NCI-H2029 treated with DMSO at 0.1 percent for 48 hours (cell line): ENCODE measurements at regions not wholly inside any gene's neighbourhood (a gene's known extent, or its start where the extent isn't known, plus 50 kb on each side); places are given as distances from the start of the nearest gene placed in this dataset.

Experiments used
- DNase-seq: peaks from one replicate; lab custom pipeline; 2025; lab: John Stamatoyannopoulos, UW

DNA sequence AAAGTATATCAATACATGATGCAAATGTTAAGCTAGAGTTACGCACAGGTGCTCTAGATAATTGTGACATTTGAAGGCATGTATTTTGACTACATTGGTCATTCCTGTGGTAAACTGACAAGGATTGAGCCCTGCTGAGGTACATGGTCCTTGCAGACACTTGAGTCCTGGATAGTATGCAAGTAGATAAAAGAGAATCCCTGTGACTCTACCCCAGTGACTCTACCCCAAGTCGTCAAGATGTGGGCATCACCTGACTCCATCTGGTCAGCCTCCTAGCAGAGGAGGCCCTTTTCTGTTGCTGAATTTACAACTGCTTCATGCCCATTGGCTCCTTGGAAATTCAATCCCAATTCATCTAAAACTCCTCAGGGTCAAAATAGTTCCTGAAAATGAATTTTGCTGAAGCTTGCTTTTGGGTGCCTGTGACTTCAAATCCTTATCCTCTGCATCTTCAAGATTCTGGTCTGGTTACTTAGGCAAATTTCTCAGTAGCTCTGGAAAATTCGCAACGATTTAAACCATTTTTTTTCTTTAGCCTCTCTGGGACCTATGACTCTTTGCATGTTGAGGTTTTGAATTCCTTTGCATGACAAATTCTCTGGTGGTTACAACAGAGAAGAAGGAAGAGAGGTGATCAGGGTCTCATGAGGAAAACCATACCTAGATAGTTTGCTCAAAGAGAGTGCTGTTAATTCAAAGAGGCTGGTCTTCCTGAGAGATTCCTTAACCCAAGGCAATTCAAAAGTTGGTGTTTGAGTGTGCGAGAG lies 422.1 kb downstream of the FGF9 start:
- no peak for DNase-seq

DNA sequence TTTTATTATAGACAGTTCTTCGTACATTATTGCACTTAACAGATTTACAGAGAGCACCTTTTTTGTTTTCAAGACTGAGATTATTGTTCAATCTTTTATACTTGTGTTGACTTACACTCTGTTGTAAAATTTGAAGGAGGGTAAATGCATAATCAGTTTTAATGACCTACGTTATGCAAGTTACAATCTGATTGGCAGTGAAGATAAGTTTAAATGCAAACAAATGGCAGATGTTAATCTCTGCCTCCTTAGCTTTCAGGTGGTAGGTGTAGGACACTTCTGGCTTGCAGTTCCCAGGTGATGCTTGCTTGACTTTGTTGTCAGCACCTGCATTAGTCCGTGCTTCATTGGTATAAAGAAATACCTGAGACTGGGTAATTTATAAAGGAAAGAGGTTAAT lies 424.9 kb downstream of the FGF9 start:
- no peak for DNase-seq

DNA sequence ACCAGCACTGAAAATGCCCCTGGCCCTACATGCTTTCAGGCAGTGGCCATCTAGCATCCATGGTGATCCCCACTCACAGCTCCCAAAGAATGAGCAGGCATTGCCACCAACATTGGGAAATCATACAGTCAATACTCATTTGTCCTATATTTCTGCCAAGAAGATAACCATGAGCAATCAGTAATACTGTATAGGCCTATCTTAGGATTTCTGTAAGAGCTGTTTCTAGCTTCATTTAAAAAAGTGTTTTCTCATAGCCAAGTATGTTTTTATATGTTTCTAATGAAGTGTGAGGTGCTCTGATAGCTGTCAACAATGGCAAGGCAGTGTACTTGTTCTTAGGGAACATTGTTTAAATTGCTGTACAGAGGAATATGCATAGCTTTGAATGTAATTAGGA lies 428.7 kb downstream of the FGF9 start:
- DNase-seq = no peak

DNA sequence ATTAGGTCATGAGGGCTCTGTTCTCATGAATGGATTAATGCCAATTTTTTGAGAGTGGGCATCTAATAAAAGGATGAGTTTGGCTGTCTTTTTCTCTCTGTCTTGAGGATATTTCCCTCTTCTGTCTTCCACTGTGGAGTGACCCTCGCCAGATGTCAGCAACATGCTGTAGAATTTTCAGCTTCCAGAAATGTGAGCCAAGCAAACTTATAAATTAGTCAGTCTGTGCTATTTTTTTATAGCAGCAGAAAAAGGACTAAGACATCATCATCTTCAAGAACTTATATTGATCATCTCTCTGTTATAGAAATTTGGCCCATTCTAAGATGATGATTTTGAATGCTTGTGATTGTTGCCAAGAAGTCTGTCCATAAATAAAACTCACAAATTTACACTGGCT lies 431.4 kb downstream of the FGF9 start:
- DNase-seq = no peak

DNA sequence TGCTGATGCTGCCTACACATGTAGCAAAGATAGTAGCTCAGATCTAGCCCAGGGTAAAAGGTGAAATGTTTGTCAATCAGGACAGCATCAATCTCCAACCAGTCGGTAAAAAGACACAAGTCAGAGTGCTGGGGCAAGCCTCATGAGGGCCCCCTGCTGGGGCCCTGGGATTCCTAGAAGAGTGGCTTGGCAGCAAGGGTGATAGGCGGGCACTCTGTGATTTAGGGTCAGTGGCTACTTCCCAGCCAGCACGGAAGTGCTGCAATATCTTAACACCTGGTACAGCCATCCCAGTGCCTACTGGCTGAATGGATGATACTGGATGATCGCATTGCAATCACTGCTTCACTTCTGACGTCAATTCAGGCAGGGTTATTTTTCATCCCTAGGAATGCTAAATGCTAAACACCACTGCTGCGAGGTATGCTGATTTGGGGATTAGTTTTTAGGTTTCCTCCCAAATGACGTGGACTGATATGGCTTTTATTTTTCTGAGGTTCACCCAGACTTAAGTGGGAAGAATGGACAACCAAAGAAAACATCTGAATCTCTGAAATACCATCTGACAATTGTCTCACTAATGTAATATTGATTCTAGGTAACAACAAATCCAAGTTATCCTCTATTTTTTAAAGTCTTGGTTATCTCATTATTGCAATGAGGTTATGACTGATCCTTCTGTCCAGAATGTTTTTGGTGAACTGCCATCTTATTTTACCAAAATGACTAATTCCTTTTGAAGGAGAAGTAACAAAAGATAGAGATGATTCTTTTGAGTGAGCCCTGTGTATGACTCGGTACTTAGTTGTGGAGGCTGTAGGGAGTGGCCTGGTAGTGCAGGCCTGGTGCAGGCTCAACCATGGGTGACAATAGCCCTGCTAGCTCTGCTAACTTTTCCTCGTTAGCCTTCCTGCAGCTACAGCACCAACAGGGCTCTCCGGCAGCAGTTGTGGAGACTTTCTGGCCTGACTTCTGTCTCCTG lies 432.5 kb downstream of the FGF9 start:
- no peak for DNase-seq

DNA sequence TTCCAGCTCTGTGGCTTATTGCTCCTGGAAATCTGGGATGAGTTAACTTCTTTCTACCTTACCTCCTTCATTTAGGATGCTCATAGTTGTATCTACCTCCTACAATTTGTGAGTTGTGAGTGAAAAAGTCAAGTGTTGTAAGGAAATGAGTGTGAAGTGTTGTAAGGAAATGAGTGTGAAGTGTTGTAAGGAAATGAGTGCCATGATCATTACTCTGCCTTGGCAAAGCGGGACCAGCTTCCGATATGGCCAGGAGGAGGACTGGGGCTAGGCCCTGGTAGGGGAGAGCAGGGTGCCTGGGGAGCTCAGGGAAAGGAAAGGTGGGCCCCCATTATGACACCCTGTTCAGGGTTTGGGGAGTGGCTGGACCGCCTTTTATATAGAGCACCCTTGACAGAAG lies 435.2 kb downstream of the FGF9 start:
- no peak for DNase-seq

DNA sequence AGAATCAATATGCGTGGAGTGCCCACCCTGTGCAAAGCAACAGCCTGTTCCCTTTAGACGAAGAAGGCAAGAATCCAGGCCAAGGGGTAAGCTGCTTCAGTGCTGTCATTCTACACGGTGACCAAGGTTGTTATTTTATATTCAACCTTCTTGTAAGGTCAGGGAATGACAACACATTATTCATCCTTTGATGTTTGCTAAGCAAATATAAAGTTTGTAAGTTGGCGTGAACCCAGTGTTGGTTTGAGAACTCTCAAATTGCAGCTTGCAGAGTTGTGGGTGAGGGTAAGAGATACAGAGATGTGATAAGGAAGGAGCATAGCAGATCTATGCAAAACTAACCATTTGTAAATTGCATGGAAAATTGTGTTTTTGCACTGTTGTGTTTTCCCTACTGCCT lies 436.7 kb downstream of the FGF9 start:
- no peak for DNase-seq

DNA sequence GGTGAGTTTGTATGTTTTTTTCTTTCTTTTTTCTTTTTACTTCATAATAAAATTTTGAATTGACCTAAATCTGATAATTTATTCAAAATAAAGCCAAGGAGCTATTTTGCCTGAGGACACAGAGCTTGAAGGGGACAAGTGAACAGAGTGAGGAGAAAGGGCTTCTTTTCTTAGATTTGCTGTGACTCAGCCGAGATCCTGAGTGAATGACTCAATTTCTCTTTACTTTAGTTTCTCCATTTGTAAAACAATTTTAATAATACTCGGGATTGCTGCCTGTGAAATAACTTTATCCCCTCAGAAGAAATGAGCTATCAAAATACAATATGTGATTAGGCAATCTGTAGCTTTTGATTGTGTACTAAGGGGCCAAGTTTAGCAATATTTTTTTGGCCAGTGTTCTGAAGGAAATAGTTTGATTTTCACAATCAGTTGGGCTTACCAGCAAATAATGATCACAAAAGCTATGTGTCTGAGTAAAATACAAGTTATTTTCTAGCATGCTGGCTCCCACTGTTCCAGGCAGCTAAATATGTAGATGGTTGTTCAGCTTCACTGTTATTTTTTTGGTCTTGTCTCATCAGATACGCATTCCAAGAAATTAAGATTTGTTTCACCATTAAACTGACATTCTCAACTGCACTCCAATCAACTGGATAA lies 437.5 kb downstream of the FGF9 start:
- DNase-seq = no peak

DNA sequence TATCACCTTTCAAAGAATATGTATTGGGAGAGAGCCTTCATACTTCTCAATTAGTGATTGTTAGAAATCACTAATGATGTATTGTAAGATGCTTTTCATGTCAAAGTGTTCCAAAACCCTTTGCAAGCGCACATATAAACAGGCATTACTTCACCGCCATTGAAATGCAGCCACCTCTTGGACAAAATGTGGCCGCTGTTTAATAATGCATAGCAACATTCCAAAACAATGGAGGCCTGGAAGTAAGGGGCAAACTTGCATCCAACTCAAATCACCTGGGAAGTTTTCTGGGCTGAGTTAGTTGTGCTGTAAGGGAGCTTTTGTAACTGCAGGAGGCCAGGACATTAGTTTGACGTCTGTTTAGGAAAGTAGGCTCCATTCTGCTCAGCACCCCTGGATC lies 438.1 kb downstream of the FGF9 start:
- no peak for DNase-seq

DNA sequence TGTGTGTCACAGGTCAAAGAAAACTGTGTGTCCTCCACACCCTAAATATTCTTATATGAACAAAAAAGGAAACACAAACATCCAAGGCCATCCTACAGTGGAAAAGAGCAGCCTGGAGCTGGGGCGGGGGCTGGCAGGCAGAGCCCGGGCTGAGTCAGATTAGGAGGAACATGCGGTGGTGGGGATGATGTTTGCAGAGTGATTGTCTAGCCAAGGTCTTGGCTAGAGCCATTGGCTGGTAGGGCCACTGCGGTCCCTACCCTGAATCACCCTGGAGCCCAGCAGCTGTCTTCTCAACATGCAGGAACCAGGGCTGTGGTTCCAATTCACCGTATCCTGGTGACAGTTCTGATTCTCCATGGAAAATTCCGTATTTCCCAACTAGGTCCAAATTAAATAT lies 439.5 kb downstream of the FGF9 start:
- DNase-seq = no peak

DNA sequence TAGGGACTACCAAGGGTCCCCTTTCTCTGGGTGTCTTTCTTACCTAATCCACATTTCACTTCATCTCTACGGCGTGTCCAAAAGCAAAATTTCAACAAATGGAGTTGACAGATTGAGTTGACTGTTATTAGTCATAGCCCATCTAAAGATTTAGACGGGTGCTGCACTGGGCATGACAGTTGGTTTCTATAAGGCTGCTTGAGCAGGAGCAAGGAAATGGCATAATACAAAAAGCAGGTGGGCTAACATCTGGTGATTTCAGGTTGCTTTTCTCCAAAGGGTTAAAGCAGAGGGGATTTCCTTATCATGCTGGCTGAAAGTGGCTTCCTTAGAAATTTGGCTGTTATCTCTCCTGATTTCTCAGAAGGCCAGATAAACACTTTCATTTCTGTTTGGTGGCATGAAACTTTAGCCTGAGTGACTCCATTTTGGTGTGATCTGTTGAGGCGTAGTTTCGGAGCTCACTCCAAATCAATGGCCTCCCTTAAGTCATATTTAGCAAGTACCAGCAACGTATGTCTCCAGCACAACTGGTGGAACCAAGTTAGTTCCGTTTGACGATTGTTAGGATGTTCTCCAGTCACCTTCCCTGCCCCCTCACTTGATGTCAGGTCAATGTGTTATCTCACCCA lies 440.4 kb downstream of the FGF9 start:
- no peak for DNase-seq

DNA sequence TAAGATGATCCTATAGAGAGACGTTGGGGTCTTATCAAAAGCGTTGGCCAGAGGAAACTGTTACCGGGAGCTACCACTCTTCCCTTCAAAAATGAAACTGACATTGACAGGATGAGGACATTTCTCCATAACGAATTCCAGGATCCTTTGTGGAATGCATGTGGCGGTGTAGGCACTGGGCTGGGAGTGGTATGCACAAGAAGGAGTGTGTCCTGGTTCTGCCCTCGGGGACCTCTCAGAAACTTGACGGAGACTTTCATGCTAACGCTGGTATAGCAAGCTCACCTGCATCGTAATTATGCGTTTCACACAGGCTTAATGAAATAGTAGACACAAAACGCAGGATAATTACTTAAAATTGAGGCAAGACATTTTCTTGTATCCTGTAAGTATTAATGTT lies 441.1 kb downstream of the FGF9 start:
- no peak for DNase-seq

DNA sequence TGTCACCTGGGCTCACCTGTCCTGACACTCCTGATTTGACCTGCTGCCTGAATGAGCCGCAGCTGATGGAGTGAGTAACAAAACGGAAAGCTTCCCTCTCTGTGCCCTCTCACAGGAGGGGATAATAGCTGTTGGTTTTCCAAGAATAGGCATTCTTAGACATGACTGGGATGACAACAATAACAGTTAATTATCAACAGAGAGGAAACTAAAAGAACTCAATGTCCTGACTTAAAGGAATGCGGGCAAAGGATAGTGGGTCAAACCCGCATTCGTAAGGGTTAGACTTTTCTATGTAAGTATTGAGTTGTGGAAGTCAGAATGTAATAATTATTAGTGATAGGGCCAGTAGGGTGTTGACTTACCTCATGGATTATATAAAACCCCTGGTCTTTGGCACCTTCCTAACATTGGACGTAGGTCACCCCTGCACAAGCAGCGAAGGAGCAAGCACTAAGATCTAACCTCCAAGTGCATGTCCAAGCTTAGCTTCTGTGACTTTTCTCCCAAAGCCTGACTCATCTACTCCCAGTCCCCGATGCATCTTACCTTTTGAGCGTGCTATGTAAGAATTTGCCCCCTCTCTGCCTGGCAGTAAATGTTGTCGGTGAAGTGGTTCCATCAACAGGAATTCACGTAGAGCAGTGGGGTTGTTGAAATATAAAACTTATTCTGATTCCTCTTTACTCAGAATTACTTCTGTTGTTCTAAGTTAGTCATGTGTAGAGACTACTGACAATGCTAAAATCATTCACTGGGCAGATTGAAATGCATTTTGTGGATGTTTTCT lies 442.3 kb downstream of the FGF9 start:
- DNase-seq = no peak

DNA sequence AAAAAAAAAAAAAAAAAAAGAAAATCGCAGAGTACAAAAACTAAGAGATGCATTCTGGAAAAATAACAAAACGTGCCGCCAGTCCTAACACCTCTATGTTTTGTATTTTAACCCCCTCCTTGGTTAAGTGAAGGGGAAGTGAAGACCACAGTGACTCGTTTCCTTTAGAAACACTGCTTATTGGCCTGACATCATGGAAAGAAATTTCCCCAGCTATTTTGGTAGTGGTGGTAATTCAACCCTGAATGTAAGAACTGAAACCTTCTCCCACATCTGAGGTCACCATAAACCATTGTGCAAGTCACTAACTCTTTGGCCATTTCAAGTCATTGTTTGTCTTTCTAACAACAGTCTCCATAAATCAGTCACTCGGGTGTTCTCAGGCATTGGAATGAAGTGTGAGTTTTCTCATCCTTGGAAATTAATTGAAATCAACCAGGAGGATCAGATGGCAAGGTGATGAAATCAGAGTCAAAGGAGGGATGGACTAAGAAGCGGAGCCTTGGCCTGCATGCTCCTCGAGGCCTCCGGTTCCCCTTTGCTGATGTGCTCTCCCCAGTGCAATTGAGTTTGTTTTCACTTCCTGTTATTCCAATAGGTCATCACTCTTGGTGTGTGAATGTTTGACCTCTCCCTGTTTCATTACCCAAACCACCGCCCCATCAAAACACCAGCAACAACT lies 443.9 kb downstream of the FGF9 start:
- no peak for DNase-seq

DNA sequence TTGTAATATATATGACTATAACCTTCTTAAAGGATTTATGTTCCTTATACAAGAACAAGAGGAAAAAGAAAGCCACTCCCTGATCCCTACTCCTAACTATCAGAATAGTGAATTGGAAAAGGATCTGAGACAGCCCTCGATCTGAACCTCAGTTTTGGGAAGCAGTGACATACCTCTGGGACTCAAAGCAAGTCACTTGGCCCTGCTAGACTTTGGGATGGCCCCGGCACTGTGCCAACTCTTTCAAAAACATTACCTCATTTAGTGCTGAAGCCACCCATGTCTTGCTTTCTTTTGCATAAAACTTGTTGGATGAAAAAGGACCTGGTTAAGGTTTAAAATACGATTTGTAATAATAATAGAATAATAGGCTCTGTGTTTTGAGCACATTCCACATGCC lies 447.3 kb downstream of the FGF9 start:
- no peak for DNase-seq

DNA sequence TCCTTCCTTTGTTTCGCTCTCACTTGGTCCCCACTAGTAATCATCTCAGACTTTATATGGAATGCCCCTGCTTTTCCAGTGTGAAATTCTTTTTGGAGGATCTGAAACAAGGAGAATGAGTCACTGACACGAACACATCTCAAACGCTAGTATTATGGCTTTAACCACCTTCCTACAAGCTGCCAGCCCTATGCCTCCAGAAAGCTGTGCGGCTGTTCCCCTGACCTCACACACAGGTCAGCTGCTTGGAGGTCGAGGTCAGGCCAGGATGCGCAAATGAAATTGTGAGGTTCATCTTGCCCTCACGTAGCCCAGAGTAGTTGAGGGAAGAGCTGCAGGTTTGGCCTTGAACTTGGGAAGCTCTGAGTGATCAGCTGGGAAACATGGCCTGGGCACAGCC lies 449.8 kb downstream of the FGF9 start:
- DNase-seq = no peak

DNA sequence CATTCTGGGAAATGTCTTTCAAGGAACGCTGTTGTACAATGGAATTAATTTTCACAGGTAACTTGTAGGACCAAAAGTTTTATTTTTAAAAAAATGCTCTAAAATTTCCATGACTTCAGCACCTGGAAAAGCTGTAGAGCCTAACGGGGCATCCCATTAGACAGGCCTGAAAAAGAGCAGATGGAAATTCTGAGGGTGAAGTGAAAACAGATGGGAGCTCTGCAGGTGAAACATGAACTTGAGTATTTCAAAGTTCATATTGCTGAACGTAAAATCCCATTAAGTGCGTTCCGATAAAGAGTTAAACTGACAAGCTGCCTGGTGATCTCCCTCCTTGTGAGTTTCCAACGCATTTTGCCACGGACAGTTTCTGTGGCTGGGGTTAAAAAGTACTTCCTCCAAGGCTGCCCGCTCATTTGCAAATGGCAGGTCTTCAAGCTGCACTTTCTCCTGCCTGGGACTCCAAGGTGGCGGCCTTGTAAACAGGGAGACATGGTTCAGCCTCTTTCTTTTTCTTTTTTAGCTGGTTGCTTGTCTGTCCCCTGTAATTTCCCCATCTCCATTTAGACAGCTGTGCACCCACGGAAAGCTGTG lies 450.4 kb downstream of the FGF9 start:
- no peak for DNase-seq

DNA sequence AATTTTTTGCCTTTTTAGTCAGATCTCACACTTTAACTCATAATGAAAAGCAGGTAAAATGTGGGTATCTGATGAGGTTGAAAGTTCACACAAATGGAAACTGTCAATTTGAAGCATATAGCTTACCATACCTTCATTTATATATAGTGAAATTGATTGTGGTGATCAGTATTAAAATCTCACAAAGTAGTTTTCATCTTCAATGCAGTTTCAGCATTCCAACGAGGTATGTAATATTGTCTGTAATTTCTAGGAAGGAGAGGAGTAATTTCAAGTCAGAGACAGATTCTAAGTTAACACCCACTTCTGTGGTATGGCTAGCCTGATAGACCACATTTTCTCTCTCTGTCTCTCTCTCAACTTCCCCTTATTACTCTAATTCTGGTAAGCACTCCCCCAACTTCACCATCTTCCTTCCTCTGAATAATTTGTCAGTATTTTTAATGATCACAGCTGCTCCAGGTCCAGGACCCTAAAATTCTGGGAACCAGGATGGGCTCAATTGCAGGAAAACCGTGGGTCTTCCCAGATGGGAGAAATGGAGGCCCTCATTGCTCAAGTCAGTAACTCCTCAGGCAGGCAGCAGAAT lies 455.7 kb downstream of the FGF9 start:
- DNase-seq = no peak

DNA sequence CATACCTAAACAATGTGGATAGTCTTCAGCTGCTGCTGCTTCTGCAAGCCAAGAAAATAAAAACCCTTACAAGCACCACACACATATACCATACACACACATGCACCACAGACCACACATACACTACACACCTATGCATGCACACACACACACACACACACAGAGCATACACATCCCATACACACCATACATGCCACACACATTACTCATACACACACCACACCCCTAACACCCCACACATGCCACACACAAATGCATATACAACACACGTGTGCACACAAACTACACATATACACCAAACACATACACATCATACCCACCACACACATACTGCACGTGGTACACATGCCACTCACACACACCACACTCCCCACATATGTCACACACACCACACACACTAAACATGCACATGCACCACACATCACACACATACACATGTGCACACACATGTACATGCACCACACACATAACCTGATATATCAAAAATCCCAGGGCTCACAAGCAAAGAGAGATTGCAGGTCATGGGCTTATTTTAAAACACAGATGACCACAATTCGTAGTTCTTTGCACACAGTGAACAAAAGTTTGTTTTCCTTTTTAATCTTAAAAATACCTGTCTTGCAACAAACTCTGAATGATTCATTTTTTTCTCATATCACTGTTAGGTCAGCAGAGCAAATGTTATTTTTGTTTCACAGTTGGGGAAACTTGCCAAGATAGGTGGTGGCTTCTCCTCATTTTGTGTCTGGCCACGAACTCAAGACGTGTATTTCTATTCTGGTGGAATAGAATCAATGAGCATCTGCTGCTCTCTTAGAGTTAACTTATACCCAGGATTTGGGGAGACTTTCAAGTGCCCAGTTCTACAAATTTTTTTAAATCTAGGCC lies 456.6 kb downstream of the FGF9 start:
- no peak for DNase-seq
